ENCODE measurements at regions not wholly inside any gene's neighbourhood (a gene's known extent, or its start where the extent isn't known, plus 50 kb on each side); places are given as distances from the start of the nearest gene placed in this dataset.
"Not testable (repeated sequence)": the region's sequence is repeated elsewhere in the genome, so short reads cannot be mapped to it uniquely, and the experiment has no call there.

- H3K9ac ChIP-seq (ENCODE audit: low read length); H3K4me1 ChIP-seq (ENCODE audit: control insufficient read depth, low read depth, low read length); H3K27me3 ChIP-seq (ENCODE audit: control insufficient read depth, insufficient read depth, low read length); H3K36me3 ChIP-seq (ENCODE audit: control insufficient read depth, low read depth, low read length); H3K27ac ChIP-seq (ENCODE audit: low read length); H3K9me3 ChIP-seq (ENCODE audit: control insufficient read depth, low read depth, low read length); H3K4me3 ChIP-seq (ENCODE audit: low read length): not testable (repeated sequence)
Observed at GRCh38 chr21:10369289-10369688, 152.1 kb upstream of the TPTE start.

- H3K4me3 ChIP-seq (ENCODE audit: low read length); H3K27me3 ChIP-seq (ENCODE audit: control insufficient read depth, insufficient read depth, low read length); H3K4me1 ChIP-seq (ENCODE audit: control insufficient read depth, low read depth, low read length); H3K27ac ChIP-seq (ENCODE audit: low read length); H3K9ac ChIP-seq (ENCODE audit: low read length); H3K36me3 ChIP-seq (ENCODE audit: control insufficient read depth, low read depth, low read length): not testable (repeated sequence)
- peaks cover 63% of the 10 kb centered on the region for H3K9me3 ChIP-seq (ENCODE audit: control insufficient read depth, low read depth, low read length)
Observed at GRCh38 chr21:10377758-10378157, 143.6 kb upstream of the TPTE start.

GRCh38 chr21:10379816-10380215 lies 141.6 kb upstream of the TPTE start:
- not testable (repeated sequence) for H3K9ac ChIP-seq (ENCODE audit: low read length); H3K36me3 ChIP-seq (ENCODE audit: control insufficient read depth, low read depth, low read length); H3K27ac ChIP-seq (ENCODE audit: low read length); H3K4me1 ChIP-seq (ENCODE audit: control insufficient read depth, low read depth, low read length); H3K27me3 ChIP-seq (ENCODE audit: control insufficient read depth, insufficient read depth, low read length); H3K4me3 ChIP-seq (ENCODE audit: low read length)
- peaks cover 73% of the 10 kb centered on the region for H3K9me3 ChIP-seq (ENCODE audit: control insufficient read depth, low read depth, low read length)

GRCh38 chr21:10381687-10382060 lies 139.7 kb upstream of the TPTE start:
- not testable (repeated sequence) for H3K4me3 ChIP-seq (ENCODE audit: low read length); H3K9ac ChIP-seq (ENCODE audit: low read length); H3K27me3 ChIP-seq (ENCODE audit: control insufficient read depth, insufficient read depth, low read length); H3K27ac ChIP-seq (ENCODE audit: low read length); H3K36me3 ChIP-seq (ENCODE audit: control insufficient read depth, low read depth, low read length); H3K4me1 ChIP-seq (ENCODE audit: control insufficient read depth, low read depth, low read length)
- H3K9me3 ChIP-seq (ENCODE audit: control insufficient read depth, low read depth, low read length): peaks cover 79% of the 10 kb centered on the region

GRCh38 chr21:10382135-10382534 lies 139.2 kb upstream of the TPTE start:
- H3K4me3 ChIP-seq (ENCODE audit: low read length); H3K36me3 ChIP-seq (ENCODE audit: control insufficient read depth, low read depth, low read length); H3K4me1 ChIP-seq (ENCODE audit: control insufficient read depth, low read depth, low read length); H3K9ac ChIP-seq (ENCODE audit: low read length); H3K27me3 ChIP-seq (ENCODE audit: control insufficient read depth, insufficient read depth, low read length); H3K27ac ChIP-seq (ENCODE audit: low read length): not testable (repeated sequence)
- H3K9me3 ChIP-seq (ENCODE audit: control insufficient read depth, low read depth, low read length): peaks cover 80% of the 10 kb centered on the region

- H3K36me3 ChIP-seq (ENCODE audit: control insufficient read depth, low read depth, low read length); H3K4me1 ChIP-seq (ENCODE audit: control insufficient read depth, low read depth, low read length); H3K4me3 ChIP-seq (ENCODE audit: low read length); H3K27ac ChIP-seq (ENCODE audit: low read length); H3K27me3 ChIP-seq (ENCODE audit: control insufficient read depth, insufficient read depth, low read length); H3K9ac ChIP-seq (ENCODE audit: low read length): not testable (repeated sequence)
- peaks cover 80% of the 10 kb centered on the region for H3K9me3 ChIP-seq (ENCODE audit: control insufficient read depth, low read depth, low read length)
Observed at GRCh38 chr21:10382580-10382979, 138.8 kb upstream of the TPTE start.

- not testable (repeated sequence) for H3K27me3 ChIP-seq (ENCODE audit: control insufficient read depth, insufficient read depth, low read length); H3K4me1 ChIP-seq (ENCODE audit: control insufficient read depth, low read depth, low read length); H3K9ac ChIP-seq (ENCODE audit: low read length); H3K27ac ChIP-seq (ENCODE audit: low read length); H3K4me3 ChIP-seq (ENCODE audit: low read length); H3K36me3 ChIP-seq (ENCODE audit: control insufficient read depth, low read depth, low read length)
- peaks cover 84% of the 10 kb centered on the region for H3K9me3 ChIP-seq (ENCODE audit: control insufficient read depth, low read depth, low read length)
Observed at GRCh38 chr21:10383571-10383970, 137.8 kb upstream of the TPTE start.

GRCh38 chr21:10384304-10384861 lies 137.0 kb upstream of the TPTE start:
- H3K4me3 ChIP-seq (ENCODE audit: low read length); H3K27me3 ChIP-seq (ENCODE audit: control insufficient read depth, insufficient read depth, low read length); H3K36me3 ChIP-seq (ENCODE audit: control insufficient read depth, low read depth, low read length); H3K4me1 ChIP-seq (ENCODE audit: control insufficient read depth, low read depth, low read length); H3K9ac ChIP-seq (ENCODE audit: low read length); H3K27ac ChIP-seq (ENCODE audit: low read length): not testable (repeated sequence)
- H3K9me3 ChIP-seq (ENCODE audit: control insufficient read depth, low read depth, low read length): peaks cover 85% of the 10 kb centered on the region

- not testable (repeated sequence) for H3K27ac ChIP-seq (ENCODE audit: low read length); H3K36me3 ChIP-seq (ENCODE audit: control insufficient read depth, low read depth, low read length); H3K9ac ChIP-seq (ENCODE audit: low read length); H3K4me3 ChIP-seq (ENCODE audit: low read length); H3K4me1 ChIP-seq (ENCODE audit: control insufficient read depth, low read depth, low read length); H3K27me3 ChIP-seq (ENCODE audit: control insufficient read depth, insufficient read depth, low read length)
- peaks cover 86% of the 10 kb centered on the region for H3K9me3 ChIP-seq (ENCODE audit: control insufficient read depth, low read depth, low read length)
Observed at GRCh38 chr21:10385202-10385601, 136.2 kb upstream of the TPTE start.

GRCh38 chr21:10385898-10386527 lies 135.4 kb upstream of the TPTE start:
- H3K4me3 ChIP-seq (ENCODE audit: low read length); H3K4me1 ChIP-seq (ENCODE audit: control insufficient read depth, low read depth, low read length); H3K27me3 ChIP-seq (ENCODE audit: control insufficient read depth, insufficient read depth, low read length); H3K36me3 ChIP-seq (ENCODE audit: control insufficient read depth, low read depth, low read length); H3K9ac ChIP-seq (ENCODE audit: low read length); H3K27ac ChIP-seq (ENCODE audit: low read length): not testable (repeated sequence)
- H3K9me3 ChIP-seq (ENCODE audit: control insufficient read depth, low read depth, low read length): peaks cover 86% of the 10 kb centered on the region

GRCh38 chr21:10387692-10388450 lies 133.5 kb upstream of the TPTE start:
- H3K9me3 ChIP-seq (ENCODE audit: control insufficient read depth, low read depth, low read length): peaks cover 79% of the 10 kb centered on the region
- H3K9ac ChIP-seq (ENCODE audit: low read length); H3K27me3 ChIP-seq (ENCODE audit: control insufficient read depth, insufficient read depth, low read length); H3K27ac ChIP-seq (ENCODE audit: low read length); H3K4me3 ChIP-seq (ENCODE audit: low read length); H3K4me1 ChIP-seq (ENCODE audit: control insufficient read depth, low read depth, low read length); H3K36me3 ChIP-seq (ENCODE audit: control insufficient read depth, low read depth, low read length): not testable (repeated sequence)

GRCh38 chr21:10388625-10389024 lies 132.8 kb upstream of the TPTE start:
- not testable (repeated sequence) for H3K9ac ChIP-seq (ENCODE audit: low read length); H3K27me3 ChIP-seq (ENCODE audit: control insufficient read depth, insufficient read depth, low read length); H3K36me3 ChIP-seq (ENCODE audit: control insufficient read depth, low read depth, low read length); H3K4me1 ChIP-seq (ENCODE audit: control insufficient read depth, low read depth, low read length); H3K4me3 ChIP-seq (ENCODE audit: low read length); H3K27ac ChIP-seq (ENCODE audit: low read length)
- peaks cover 76% of the 10 kb centered on the region for H3K9me3 ChIP-seq (ENCODE audit: control insufficient read depth, low read depth, low read length)

Measured in iPS-18a (cell line).